ENCODE measurements at regions not wholly inside any gene's neighbourhood (a gene's known extent, or its start where the extent isn't known, plus 50 kb on each side); places are given as distances from the start of the nearest gene placed in this dataset.

DNA sequence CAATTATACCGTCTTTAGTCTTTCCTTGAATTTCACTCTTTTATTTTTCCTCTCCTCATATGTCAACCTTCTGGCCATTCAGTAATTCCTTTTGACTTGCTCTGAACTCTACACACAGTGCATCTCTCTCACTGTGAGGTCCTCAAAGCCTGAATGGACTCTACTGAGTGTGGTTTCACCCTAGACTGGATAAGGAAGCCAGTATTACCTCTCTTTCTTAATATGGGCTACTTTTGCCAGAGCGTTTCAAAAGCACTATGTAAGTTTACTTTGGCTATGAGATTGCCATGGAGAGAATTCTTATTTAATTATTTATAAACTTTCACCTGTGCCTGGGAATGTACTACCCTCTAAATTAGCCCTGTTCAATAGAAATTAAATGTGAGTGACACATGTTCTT lies 343.5 kb upstream of the DDHD1 start:
- ATAC-seq = no peak
- Histone ChIP-seq H3K27ac (ENCODE audit: low read depth) (no peak overlapping the region), H3K27me3 (ENCODE audit: insufficient read depth) (no peaks in the 10 kb centered on the region), H3K9me2 (ENCODE audit: insufficient read depth) (no peaks in the 10 kb centered on the region), H3K79me2 (replicated peaks; ENCODE audit: insufficient read depth) (no peaks in the 10 kb centered on the region), H3K4me1 (ENCODE audit: insufficient read depth) (peaks cover 10% of the 10 kb centered on the region; the same call in 1 of the 2 replicates), H4K20me1 (replicated peaks; ENCODE audit: insufficient read depth) (no peaks in the 10 kb centered on the region), H2AFZ (no peak overlapping the region), H3F3A (replicated peaks; ENCODE audit: low read depth) (no peaks in the 10 kb centered on the region), H3K4me3 (no peak overlapping the region), H3K4me2 (no peak overlapping the region), H3K36me3 (ENCODE audit: insufficient read depth) (no peaks in the 10 kb centered on the region)
- peaks cover 3% of the 10 kb centered on the region for H3K27me3 Mint-ChIP-seq (ENCODE audit: insufficient read depth, low read depth, poor library complexity)
- H3K4me1 Mint-ChIP-seq = peaks cover 9% of the 10 kb centered on the region; the same call in 2 of the 3 replicates
- DNase-seq (ENCODE audit: low spot score) = no peak
- no peaks in the 10 kb centered on the region for H3K36me3 Mint-ChIP-seq (ENCODE audit: low read depth)
- H3K9me3 Mint-ChIP-seq = no peaks in the 10 kb centered on the region
- H3K4me3 Mint-ChIP-seq = no peak overlapping the region
- no peak overlapping the region for H3K27ac Mint-ChIP-seq
- TF ChIP-seq ZNF114 (CRISPR knock-in tag; IDR thresholded peaks at IDR 0.05) (no peak), POLR2AphosphoS5 (IDR thresholded peaks at IDR 0.05; ENCODE audit: low read depth) (no peak), ZNF331 (CRISPR knock-in tag; IDR thresholded peaks at IDR 0.05; ENCODE audit: low read depth) (no peak), STAT1 (IDR thresholded peaks at IDR 0.05; ENCODE audit: unreplicated experiment) (no peak), CTCF (conservative IDR thresholded peaks at IDR 0.05; ENCODE audit: low read depth in 2 of 2) (no peak), ETS1 (IDR thresholded peaks at IDR 0.05) (no peak), EZH2phosphoT487 (IDR thresholded peaks at IDR 0.05; ENCODE audit: unreplicated experiment) (no peak), NANOG (IDR thresholded peaks at IDR 0.05; ENCODE audit: borderline replicate concordance) (no peak), JUNB (IDR thresholded peaks at IDR 0.05; ENCODE audit: unreplicated experiment) (no peak), CREB1 (CRISPR knock-in tag; IDR thresholded peaks at IDR 0.05; ENCODE audit: low read depth) (no peak), EZH2 (IDR thresholded peaks at IDR 0.05; ENCODE audit: low read depth, unreplicated experiment) (no peak)
- TF ChIP-seq, protein P1, sequence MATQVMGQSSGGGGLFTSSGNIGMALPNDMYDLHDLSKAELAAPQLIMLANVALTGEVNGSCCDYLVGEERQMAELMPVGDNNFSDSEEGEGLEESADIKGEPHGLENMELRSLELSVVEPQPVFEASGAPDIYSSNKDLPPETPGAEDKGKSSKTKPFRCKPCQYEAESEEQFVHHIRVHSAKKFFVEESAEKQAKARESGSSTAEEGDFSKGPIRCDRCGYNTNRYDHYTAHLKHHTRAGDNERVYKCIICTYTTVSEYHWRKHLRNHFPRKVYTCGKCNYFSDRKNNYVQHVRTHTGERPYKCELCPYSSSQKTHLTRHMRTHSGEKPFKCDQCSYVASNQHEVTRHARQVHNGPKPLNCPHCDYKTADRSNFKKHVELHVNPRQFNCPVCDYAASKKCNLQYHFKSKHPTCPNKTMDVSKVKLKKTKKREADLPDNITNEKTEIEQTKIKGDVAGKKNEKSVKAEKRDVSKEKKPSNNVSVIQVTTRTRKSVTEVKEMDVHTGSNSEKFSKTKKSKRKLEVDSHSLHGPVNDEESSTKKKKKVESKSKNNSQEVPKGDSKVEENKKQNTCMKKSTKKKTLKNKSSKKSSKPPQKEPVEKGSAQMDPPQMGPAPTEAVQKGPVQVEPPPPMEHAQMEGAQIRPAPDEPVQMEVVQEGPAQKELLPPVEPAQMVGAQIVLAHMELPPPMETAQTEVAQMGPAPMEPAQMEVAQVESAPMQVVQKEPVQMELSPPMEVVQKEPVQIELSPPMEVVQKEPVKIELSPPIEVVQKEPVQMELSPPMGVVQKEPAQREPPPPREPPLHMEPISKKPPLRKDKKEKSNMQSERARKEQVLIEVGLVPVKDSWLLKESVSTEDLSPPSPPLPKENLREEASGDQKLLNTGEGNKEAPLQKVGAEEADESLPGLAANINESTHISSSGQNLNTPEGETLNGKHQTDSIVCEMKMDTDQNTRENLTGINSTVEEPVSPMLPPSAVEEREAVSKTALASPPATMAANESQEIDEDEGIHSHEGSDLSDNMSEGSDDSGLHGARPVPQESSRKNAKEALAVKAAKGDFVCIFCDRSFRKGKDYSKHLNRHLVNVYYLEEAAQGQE (IDR thresholded peaks at IDR 0.05; ENCODE audit: unreplicated experiment) = no peak
- TF ChIP-seq, protein P2, sequence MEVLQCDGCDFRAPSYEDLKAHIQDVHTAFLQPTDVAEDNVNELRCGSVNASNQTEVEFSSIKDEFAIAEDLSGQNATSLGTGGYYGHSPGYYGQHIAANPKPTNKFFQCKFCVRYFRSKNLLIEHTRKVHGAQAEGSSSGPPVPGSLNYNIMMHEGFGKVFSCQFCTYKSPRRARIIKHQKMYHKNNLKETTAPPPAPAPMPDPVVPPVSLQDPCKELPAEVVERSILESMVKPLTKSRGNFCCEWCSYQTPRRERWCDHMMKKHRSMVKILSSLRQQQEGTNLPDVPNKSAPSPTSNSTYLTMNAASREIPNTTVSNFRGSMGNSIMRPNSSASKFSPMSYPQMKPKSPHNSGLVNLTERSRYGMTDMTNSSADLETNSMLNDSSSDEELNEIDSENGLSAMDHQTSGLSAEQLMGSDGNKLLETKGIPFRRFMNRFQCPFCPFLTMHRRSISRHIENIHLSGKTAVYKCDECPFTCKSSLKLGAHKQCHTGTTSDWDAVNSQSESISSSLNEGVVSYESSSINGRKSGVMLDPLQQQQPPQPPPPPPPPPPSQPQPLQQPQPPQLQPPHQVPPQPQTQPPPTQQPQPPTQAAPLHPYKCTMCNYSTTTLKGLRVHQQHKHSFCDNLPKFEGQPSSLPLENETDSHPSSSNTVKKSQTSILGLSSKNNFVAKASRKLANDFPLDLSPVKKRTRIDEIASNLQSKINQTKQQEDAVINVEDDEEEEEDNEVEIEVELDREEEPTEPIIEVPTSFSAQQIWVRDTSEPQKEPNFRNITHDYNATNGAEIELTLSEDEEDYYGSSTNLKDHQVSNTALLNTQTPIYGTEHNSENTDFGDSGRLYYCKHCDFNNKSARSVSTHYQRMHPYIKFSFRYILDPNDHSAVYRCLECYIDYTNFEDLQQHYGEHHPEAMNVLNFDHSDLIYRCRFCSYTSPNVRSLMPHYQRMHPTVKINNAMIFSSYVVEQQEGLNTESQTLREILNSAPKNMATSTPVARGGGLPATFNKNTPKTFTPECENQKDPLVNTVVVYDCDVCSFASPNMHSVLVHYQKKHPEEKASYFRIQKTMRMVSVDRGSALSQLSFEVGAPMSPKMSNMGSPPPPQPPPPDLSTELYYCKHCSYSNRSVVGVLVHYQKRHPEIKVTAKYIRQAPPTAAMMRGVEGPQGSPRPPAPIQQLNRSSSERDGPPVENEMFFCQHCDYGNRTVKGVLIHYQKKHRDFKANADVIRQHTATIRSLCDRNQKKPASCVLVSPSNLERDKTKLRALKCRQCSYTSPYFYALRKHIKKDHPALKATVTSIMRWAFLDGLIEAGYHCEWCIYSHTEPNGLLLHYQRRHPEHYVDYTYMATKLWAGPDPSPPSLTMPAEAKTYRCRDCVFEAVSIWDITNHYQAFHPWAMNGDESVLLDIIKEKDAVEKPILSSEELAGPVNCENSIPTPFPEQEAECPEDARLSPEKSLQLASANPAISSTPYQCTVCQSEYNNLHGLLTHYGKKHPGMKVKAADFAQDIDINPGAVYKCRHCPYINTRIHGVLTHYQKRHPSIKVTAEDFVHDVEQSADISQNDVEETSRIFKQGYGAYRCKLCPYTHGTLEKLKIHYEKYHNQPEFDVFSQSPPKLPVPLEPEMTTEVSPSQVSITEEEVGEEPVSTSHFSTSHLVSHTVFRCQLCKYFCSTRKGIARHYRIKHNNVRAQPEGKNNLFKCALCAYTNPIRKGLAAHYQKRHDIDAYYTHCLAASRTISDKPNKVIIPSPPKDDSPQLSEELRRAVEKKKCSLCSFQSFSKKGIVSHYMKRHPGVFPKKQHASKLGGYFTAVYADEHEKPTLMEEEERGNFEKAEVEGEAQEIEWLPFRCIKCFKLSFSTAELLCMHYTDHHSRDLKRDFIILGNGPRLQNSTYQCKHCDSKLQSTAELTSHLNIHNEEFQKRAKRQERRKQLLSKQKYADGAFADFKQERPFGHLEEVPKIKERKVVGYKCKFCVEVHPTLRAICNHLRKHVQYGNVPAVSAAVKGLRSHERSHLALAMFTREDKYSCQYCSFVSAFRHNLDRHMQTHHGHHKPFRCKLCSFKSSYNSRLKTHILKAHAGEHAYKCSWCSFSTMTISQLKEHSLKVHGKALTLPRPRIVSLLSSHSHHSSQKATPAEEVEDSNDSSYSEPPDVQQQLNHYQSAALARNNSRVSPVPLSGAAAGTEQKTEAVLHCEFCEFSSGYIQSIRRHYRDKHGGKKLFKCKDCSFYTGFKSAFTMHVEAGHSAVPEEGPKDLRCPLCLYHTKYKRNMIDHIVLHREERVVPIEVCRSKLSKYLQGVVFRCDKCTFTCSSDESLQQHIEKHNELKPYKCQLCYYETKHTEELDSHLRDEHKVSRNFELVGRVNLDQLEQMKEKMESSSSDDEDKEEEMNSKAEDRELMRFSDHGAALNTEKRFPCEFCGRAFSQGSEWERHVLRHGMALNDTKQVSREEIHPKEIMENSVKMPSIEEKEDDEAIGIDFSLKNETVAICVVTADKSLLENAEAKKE (CRISPR knock-in tag; IDR thresholded peaks at IDR 0.05) = no peak

Measured in GM23338 (cell line).